NCI-H1436 (cell line): ENCODE measurements at regions not wholly inside any gene's neighbourhood (a gene's known extent, or its start where the extent isn't known, plus 50 kb on each side); places are given as distances from the start of the nearest gene placed in this dataset.
"Not testable (repeated sequence)": the region's sequence is repeated elsewhere in the genome, so short reads cannot be mapped to it uniquely, and the experiment has no call there.

Experiments used
- DNase-seq: peaks from one replicate; lab custom pipeline; 2025; lab: John Stamatoyannopoulos, UW

- DNase-seq = no peak
These were observed 137.3 kb upstream of the SETBP1 start for GRCh38 chr18:44543387-44543786.

DNA sequence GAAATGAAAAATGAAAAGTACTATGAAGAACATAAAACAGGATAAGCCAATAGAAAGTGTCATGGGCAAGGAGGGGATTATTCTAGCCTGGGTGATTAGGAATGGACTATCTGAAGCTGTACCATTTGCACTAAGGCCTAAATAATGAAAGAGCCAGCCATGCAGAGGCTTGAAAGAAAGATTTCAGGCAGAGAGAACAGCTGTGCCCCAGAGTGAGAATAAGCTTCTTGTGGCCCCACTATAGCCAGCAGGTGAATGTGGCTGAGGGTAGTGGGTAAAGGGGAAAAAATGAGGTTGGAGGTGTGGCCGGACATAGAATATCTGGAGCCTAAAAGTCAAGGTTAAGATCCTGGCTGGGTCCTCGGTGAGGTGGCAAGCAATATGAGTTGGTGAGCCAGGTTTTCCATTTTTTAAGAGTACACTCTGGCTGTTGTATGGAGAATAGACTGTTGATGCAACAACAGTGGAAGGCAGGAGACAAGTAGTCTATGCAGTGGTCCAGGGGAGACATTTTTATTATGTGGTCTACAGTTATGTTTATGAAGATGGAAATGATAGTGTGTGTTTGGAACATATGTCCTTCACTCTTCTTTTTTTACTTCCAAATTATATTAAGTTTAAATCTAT is 135.2 kb upstream of the SETBP1 start:
- no peak for DNase-seq

DNA sequence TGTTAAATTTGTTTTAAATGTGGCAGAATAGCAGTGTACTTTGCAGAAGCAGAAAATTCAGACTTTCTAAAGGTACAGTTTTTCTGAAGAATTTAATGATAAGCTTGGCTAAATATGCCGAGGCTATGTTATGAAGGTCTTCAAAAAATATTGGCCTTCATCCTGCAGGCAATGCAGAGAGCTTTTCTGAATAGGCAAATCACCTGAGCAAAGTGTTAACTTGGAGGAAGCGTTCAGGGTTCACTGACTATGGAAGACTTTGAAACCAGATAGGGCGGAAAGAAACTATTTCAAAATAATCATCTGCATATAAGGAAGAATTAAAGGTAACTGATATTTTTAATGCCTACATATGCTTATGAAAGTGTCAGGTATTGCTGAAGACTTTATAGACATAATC is 133.7 kb upstream of the SETBP1 start:
- DNase-seq = no peak

DNA sequence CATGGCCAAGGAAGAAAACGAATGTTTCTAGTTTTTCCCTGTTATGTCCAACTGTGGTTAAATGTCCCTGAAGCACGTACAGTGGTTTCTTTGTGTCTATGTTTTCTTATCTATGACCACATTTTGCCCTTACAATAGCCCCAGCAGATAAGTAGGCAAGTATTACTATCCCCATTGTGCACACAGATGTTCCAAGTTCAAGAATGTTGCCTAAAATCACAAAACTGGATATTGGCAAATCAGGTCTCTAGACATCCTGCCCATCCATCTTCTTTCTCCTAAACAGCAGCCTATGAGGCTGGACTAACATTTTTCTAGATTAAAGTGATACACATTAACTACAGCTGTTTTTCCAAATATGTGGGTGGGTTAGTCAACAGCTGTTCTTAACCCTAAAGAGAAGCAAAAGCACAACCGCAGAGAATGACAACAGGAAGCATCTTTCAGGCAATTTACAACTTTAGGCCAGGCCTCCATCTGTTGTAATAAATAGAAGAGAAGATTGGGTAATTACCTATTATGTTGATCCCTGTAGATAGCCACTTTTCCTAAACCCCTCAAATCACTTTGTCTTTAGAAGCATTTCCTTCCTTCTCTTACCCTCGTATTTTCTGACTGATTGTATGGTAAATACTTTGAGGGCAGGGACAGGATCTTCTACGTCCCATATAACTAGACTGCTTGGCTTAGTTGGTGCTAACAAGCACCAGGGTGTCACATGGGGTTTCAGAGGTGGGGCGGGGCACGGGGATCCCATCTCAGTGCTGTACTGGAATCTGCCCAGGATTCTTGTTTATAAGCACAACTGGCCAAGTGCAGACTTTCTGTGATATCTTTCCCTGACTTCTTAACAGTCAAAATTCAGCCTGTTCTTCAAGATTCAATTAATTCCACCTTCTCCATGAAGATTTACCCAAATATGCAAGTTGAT is 132.1 kb upstream of the SETBP1 start:
- DNase-seq = no peak

DNA sequence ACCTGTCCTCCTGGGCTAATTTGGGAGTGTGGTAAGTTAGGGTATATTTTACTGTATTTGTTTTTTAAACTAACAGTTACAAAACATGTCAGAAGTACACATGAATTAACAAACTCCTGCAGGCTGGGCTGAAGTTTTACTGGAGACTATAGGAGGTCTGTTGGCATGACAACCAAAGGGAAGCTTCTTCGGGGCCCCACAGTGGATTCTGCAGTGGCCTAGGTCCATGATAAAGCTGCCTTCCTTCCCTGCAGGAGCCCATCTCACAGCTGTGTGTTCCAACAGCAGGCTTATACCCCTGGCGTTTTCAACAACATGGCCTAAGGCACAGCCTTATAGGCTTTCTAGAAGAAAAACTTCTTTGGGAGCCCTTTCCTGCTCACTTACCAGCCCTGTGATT is 128.0 kb upstream of the SETBP1 start:
- no peak for DNase-seq

- no peak for DNase-seq
These were observed 124.4 kb upstream of the SETBP1 start for GRCh38 chr18:44556296-44556695.

DNA sequence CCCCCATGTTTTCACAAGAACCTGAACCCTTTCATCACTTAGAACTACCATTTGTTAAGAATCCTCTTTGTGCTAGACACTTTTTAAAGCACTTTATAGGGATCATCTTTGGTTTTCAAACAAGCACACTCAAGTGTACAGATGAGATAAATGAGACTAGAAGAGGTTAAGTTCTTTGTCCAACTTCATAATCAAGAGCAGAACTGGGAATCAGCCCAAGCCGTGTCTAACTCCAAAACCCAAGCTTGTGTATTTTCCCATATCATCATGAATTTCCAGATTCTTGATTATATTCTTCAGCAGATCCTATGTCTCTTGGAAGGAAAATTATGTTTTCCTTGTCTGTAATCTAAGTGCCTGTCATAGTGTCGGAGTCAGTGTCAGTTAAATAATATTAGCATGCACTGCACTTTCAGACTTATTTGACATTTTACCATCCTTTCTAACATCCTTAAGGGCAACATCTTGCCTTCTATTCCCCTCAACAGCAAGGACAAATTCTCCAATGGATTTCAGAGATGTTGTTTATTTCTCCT is 123.0 kb upstream of the SETBP1 start:
- DNase-seq = no peak

- no peak for DNase-seq
These were observed 121.9 kb upstream of the SETBP1 start for GRCh38 chr18:44558767-44559166.

- no peak for DNase-seq
These were observed 117.7 kb upstream of the SETBP1 start for GRCh38 chr18:44562986-44563385.

DNA sequence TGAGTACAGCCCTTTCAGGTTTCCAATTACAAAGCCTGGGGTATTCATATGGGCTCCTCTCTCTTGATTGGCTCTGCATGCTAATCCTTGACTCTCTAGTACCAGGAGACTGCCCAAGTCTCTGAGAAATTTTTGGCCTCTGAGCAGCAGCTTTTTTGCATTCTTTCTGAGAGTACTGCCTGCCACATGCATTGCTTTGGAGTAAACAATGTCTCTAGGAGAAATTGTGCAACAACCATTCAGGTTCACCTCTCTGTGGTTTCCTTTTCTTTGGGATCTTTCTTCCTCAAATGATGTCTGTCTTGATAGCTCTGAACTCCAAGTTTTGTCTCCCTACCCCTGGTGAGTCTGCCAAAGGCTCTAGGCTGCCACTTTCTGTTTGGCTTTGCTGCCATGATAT is 115.8 kb upstream of the SETBP1 start:
- DNase-seq = no peak

DNA sequence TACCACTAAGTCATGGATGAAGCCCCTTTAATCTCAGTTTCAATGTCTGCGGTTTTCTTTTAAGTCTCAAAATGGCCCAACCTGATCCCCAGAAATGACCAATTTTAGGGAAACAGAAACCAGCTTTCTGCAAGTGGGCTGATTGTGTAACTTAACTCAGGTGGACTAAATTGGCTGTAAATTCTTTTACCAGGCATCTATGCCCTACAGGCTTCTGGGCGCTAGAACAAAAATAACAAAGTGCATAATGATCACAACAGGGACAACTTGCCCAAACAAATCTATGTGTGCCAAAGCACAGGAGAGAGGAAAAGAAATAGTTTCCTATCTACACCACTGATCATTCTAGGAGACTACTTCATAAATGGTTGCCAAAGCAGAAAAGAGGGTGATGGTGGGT is 112.3 kb upstream of the SETBP1 start:
- no peak for DNase-seq

DNA sequence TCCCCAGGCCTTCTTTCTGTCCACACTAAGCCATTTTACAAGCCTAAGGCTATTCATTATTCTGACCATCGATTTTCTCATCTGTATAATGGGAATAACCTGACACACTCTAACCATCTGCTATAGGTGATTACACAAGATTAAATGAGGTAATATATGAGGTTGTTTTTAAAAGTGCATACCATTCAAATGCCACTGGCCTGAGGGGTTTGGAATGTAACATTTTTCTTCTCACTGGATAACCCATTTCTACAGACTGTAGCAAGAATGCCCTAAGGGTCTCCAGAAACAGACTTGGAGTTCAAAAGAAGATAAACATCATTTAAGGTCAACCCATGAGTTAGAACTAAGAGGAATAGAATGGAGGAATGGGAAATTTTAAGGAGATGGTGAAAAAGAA is 111.7 kb upstream of the SETBP1 start:
- no peak for DNase-seq

DNA sequence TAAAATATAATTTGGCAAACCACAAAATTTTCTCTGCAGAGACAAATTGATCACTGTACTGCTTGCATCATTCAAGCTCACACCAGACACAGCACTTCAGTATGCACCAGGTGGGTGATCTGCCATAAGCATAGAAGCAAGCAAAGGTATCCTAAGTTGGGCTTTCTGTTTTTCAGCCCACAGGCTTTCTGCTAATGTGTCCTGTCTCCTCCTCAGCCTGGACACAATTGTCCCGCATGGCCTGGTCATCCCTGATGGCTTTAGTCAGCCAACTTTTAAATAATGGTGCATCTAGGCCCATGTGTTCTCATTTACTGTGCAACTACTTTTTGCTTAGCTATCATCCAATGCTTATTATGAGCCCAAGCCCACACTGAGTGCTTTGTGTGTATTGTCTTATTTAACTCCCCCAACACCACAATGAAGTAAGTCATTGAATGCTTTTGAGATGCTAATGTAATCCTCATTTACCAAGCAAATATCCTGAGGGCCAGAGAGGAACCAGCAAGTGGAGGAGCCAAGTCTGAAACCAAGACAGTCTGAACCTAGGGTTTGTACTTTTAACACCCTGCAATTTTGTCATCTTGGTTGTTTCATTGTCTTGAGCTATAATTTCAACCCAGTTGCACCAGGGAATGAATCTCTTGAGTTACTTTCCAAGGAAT is 111.2 kb upstream of the SETBP1 start:
- DNase-seq = no peak

DNA sequence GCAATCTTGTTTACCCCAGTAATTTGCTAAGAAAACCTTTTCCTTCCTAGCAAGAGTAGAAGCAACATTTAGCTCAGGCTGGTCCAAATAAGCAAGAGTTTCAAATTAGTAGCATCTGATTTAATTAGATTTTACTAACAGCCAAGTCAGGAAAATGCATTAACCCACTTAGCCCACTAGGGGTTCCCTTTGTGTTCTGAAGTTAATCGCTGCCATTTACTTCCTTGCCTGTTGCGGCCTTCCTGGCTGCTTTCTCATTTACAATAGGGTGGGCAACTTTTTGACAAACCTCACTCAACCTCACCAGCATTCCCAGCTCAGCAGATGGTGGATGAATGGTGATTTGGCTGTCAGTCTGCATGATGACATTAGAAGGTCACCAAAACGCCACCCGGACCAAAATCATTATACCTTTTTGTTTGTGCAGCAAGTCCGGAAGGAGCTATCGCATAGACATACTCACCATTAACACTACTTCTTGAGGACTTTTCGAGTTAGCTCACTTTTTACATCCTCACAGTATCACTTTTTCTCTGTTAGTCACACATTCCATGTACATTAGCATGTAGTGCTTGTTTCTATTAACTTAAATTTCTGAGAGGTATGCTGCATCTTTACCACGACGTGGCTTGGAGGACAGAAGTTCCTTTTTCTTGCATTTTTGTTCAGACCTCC is 101.5 kb upstream of the SETBP1 start:
- DNase-seq = no peak

DNA sequence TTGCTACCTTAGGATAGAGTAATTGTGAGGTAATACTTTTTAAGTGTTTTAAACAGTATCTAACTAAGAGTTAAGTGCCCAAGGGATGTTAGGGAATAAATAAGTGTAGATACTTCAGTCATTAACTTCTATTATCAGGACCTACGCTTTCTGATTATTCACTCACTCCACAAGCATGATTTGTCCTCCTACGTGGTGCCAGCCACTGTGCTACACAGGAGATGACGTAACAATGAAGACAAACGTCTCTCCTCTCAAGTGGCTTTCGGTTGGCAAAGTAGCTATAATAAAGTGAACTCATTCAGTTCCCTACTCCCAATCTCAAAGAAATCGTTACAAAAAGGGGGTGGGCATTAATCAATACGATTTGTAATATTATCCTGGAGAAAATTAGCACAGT is 100.9 kb upstream of the SETBP1 start:
- DNase-seq = no peak

DNA sequence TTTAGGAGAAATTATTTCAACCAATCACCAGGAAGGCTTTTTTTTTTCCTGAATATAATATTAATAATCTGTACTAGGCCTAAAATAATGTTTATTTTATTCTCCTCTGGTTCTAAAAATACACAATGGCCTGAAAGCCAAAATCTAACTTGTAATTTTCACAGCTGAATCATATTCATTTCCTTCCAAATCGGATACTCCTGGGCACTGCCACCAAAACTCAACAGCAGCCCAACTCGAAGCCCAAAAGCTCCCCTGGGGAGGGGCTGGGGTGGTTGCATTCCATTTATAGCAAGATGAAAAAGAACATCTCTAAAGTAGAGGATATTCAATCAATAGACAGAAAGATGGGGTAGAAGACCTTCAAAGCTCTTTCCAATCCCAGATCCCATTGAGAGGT is 100.5 kb upstream of the SETBP1 start:
- DNase-seq = no peak

DNA sequence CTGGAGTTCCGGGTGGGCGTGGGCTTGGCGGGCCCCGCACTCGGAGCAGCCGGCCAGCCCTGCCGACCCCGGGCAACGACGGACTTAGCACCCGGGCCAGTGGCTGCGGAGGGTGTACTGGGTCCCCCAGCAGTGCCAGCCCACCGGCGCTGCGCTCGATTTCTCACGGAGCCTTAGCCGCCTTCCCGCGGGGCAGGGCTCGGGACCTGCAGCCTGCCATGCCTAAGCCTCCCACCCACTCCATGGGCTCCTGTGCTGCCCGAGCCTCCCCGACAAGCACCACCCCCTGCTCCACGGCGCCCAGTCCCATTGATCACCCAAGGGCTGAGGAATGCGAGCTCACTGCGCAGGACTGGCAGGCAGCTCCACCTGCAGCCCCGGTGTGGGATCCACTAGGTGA is 99.9 kb upstream of the SETBP1 start:
- DNase-seq = not testable (repeated sequence)

- no peak for DNase-seq
These were observed 98.2 kb upstream of the SETBP1 start for GRCh38 chr18:44582456-44582855.

GRCh38 chr18:44584900-44585299 is 95.8 kb upstream of the SETBP1 start:
- DNase-seq = no peak

DNA sequence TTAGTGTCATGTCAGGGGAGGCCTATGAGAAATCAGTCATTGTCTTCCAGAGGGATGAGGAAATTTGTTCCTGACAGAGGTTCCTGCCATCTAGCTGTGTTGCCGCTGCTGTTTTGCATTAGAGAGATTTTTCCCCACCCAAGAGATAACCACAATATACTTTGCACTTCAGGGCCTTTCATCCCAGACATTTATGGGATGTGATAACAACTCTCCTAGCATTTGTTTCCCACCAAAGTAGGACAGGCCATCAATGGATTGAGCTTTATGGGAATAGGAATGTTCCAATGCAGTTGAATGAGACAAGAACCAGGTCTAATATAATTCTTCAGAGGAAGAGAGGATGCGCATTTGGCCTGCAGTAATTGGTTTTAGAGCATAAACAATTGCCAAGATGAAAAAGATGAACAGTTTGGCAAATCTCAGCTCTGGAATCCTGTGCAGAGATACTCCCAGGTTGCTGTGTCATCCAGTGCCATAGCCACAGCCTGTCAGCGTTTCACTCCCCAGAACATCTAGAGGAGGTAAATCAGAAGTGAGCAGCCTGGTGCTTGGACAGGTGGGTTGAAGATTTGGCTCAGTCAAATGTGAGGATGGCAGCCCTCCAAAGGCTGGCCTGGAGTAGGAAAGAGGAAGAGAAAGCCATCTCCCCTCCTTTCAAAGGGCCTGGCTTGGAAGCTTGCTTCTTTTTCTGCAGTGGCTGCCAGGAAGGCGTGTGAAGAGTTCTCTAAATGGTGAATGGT is 93.7 kb upstream of the SETBP1 start:
- DNase-seq = no peak

DNA sequence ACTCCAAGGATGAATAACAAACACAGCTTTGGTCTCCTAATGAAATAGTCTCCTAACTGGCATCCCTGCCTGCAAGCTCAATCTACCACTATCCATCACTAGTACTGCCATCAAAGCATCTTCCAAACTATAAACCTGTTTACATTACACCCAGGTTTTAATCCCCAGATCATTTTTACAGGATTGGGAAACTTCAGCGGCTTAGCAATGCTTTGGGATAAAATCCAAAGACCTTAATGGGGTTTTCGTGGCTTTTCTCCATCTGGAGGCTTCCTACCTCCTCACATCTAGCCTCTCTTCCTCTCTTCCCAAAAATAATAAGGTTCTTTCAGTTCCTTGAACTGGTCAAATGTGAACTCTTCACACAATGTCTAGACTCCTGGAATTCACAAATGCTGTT is 92.2 kb upstream of the SETBP1 start:
- no peak for DNase-seq
